Astrocyte (in vitro differentiated cells and primary cell): ENCODE measurements at regions not wholly inside any gene's neighbourhood (a gene's known extent, or its start where the extent isn't known, plus 50 kb on each side); places are given as distances from the start of the nearest gene placed in this dataset.

Experiments
- DNase-seq: peaks from one replicate; pipeline ENCODE4 v3.0.0-alpha.2; 2010; ENCODE audit warnings: low read depth
- FAIRE-seq: peaks from 2 replicates; lab custom pipeline; 2011; peaks lifted over from hg19 to GRCh38; lab: Jason Lieb, UNC
- H2AFZ ChIP-seq: 2 replicates; pipeline ENCODE4 v1.6.0; 2012; ENCODE audit warnings: low read depth, low read length, inconsistent platforms
- H3K27ac ChIP-seq: 2 replicates; pipeline ENCODE4 v1.5.1; 2011; ENCODE audit warnings: low read depth, low read length, inconsistent platforms
- H3K27me3 ChIP-seq: 2 replicates; pipeline ENCODE4 v1.6.0; 2011; ENCODE audit warnings: low read length, inconsistent platforms; ENCODE audit not compliant: insufficient read depth
- H3K36me3 ChIP-seq: 2 replicates; pipeline ENCODE4 v1.5.1; 2011; ENCODE audit warnings: low read length, inconsistent platforms; ENCODE audit not compliant: insufficient read depth
- H3K4me1 ChIP-seq: 2 replicates; pipeline ENCODE4 v1.5.1; 2011; ENCODE audit warnings: low read length, inconsistent platforms; ENCODE audit not compliant: insufficient read depth
- H3K4me2 ChIP-seq: 2 replicates; pipeline ENCODE4 v1.6.0; 2012; ENCODE audit warnings: low read length, inconsistent platforms
- H3K4me3 ChIP-seq: 2 replicates; pipeline ENCODE4 v1.5.1; 2011; ENCODE audit warnings: low read depth, mild to moderate bottlenecking, low read length, inconsistent platforms; ENCODE audit not compliant: insufficient read depth
- H3K79me2 ChIP-seq: 2 replicates; pipeline ENCODE4 v1.6.0; 2012; ENCODE audit warnings: mild to moderate bottlenecking, low read length, inconsistent platforms; ENCODE audit not compliant: insufficient read depth
- H3K9ac ChIP-seq: 2 replicates; pipeline ENCODE4 v1.6.0; 2012; ENCODE audit warnings: mild to moderate bottlenecking, low read length, inconsistent platforms
- H3K9me3 ChIP-seq: 2 replicates; pipeline ENCODE4 v1.5.1; 2012; ENCODE audit warnings: low read depth, mild to moderate bottlenecking, low read length, inconsistent platforms; ENCODE audit not compliant: insufficient read depth
- H4K20me1 ChIP-seq: 2 replicates; pipeline ENCODE4 v1.6.0; 2012; ENCODE audit warnings: low read length, inconsistent platforms; ENCODE audit not compliant: insufficient read depth
- H3K27ac Mint-ChIP-seq: one replicate; pipeline ENCODE4 v1.8.0; 2021; ENCODE audit warnings: mild to moderate bottlenecking, mixed read lengths; ENCODE audit not compliant: unreplicated experiment
- H3K27me3 Mint-ChIP-seq: one replicate; pipeline ENCODE4 v1.8.0; 2021; ENCODE audit warnings: low read depth, mixed read lengths; ENCODE audit not compliant: unreplicated experiment
- H3K36me3 Mint-ChIP-seq: one replicate; pipeline ENCODE4 v1.8.0; 2021; ENCODE audit warnings: low read depth, mixed read lengths; ENCODE audit not compliant: unreplicated experiment
- H3K4me1 Mint-ChIP-seq: one replicate; pipeline ENCODE4 v1.8.0; 2021; ENCODE audit warnings: low read depth, mixed read lengths; ENCODE audit not compliant: unreplicated experiment
- H3K4me3 Mint-ChIP-seq: one replicate; pipeline ENCODE4 v1.8.0; 2021; ENCODE audit warnings: mild to moderate bottlenecking, moderate library complexity, mixed read lengths; ENCODE audit not compliant: unreplicated experiment
- H3K9me3 Mint-ChIP-seq: one replicate; pipeline ENCODE4 v1.8.0; 2021; ENCODE audit warnings: mild to moderate bottlenecking, mixed read lengths; ENCODE audit not compliant: unreplicated experiment
- EZH2 ChIP-seq: IDR thresholded peaks from 2 replicates; pipeline ENCODE4 v1.6.1; 2012; ENCODE audit warnings: mild to moderate bottlenecking, low read length, inconsistent platforms; ENCODE audit not compliant: insufficient read depth
- TF ChIP-seq, protein P1 (sequence below): IDR thresholded peaks from 2 replicates; pipeline ENCODE4 v1.5.1; 2011; ENCODE audit warnings: low read depth, mild to moderate bottlenecking, inconsistent platforms, low read length, moderate library complexity; ENCODE audit not compliant: insufficient read depth

DNA sequence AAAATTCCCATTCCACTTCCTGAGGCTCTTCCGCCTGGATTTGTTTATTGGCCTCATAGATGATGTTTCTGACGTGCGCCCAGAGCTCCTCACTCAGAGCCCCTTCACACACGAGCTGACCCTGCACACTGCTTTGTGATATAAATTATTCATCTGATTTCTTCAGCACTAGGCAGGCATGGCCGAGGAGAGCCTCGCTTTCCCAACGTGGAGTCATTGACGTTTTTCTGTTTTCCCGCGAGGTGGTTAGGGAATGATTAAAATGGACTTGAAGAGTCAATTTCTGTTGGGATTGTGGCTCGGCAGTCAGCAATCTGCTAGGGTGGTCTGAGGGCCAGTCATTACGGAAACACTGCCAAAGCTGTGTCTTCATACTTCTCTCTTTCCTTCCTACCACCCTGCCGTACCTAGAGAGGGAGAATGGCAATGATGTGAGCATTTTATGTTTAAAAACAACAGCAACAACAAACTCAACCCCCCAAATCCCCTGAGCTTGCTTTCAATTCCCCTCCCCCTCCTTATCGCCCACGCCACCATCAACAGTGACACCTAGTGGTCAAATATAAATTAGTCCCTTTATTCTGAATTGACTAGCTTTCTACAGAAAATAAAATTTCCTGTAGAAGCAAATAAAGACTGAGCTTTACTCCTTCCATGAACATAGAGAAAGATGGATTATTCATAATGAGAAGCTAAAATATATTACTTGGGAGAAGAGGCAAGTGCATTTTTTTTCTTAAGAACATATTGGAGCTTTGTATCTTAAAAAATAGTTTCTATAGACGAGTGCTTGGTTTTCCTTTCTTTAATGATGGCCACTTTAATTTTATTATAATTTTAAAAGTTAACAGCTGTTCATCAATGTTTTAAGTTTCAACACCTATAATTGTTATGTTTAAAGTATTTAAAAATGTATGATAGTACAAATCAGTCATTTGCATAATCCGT is 285.1 kb downstream of the MTX2 start:
- H3K9ac ChIP-seq = peak overlapping the region; percentile 68
- Mint-ChIP-seq H3K36me3 (no peaks in the 10 kb centered on the region), H3K4me1 (peaks cover 4% of the 10 kb centered on the region), H3K27me3 (peaks cover 18% of the 10 kb centered on the region), H3K27ac (no peak overlapping the region), H3K9me3 (no peaks in the 10 kb centered on the region), H3K4me3 (no peak overlapping the region)
- H3K4me3 ChIP-seq = peak overlapping the region; percentile 58
- FAIRE-seq (no peak), DNase-seq (peak; percentile 52)
- no peak for TF ChIP-seq EZH2
- TF ChIP-seq, protein P1, sequence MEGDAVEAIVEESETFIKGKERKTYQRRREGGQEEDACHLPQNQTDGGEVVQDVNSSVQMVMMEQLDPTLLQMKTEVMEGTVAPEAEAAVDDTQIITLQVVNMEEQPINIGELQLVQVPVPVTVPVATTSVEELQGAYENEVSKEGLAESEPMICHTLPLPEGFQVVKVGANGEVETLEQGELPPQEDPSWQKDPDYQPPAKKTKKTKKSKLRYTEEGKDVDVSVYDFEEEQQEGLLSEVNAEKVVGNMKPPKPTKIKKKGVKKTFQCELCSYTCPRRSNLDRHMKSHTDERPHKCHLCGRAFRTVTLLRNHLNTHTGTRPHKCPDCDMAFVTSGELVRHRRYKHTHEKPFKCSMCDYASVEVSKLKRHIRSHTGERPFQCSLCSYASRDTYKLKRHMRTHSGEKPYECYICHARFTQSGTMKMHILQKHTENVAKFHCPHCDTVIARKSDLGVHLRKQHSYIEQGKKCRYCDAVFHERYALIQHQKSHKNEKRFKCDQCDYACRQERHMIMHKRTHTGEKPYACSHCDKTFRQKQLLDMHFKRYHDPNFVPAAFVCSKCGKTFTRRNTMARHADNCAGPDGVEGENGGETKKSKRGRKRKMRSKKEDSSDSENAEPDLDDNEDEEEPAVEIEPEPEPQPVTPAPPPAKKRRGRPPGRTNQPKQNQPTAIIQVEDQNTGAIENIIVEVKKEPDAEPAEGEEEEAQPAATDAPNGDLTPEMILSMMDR = peak; percentile 75
- H3K36me3 ChIP-seq = no peaks in the 10 kb centered on the region
- no peaks in the 10 kb centered on the region for H3K79me2 ChIP-seq
- peak overlapping the region; percentile 88 for H3K4me2 ChIP-seq
- H3K27ac ChIP-seq = peak overlapping the region; percentile 35
- no peaks in the 10 kb centered on the region for H3K9me3 ChIP-seq
- no peaks in the 10 kb centered on the region for H4K20me1 ChIP-seq
- H3K27me3 ChIP-seq = peaks cover 17% of the 10 kb centered on the region
- peak overlapping the region; percentile 80 for H2AFZ ChIP-seq
- H3K4me1 ChIP-seq = peaks cover 23% of the 10 kb centered on the region

DNA sequence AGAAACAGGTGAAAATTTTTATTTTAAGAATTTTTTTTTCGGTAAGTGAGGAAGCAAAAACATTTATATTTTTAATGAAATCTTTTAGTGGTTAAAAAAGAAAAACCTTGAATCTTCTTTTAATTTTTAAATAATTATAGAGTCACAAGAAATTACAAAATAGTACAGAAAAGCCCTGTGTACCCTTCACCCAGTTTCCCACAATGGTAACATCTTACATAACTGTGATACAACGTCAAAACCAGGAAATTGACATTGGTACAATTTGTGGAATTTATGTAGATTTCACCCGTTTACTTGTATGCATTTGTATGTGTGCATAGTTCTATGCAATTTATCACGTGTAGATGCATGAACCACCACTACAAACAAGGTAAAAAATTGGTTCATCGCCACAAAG is 285.9 kb downstream of the MTX2 start:
- peaks cover 4% of the 10 kb centered on the region for H3K4me1 Mint-ChIP-seq
- H3K4me3 Mint-ChIP-seq = no peak overlapping the region
- Histone ChIP-seq H3K4me2 (no peak overlapping the region), H3K36me3 (no peaks in the 10 kb centered on the region), H4K20me1 (no peaks in the 10 kb centered on the region), H3K9me3 (no peaks in the 10 kb centered on the region), H3K4me3 (no peak overlapping the region), H3K4me1 (peaks cover 23% of the 10 kb centered on the region), H3K9ac (no peak overlapping the region), H3K27ac (no peak overlapping the region), H2AFZ (no peak overlapping the region), H3K79me2 (no peaks in the 10 kb centered on the region), H3K27me3 (peaks cover 17% of the 10 kb centered on the region)
- TF ChIP-seq EZH2 = no peak
- TF ChIP-seq, protein P1 = no peak
- no peaks in the 10 kb centered on the region for H3K36me3 Mint-ChIP-seq
- H3K27ac Mint-ChIP-seq = no peak overlapping the region
- FAIRE-seq (no peak), DNase-seq (no peak)
- H3K9me3 Mint-ChIP-seq = no peaks in the 10 kb centered on the region
- H3K27me3 Mint-ChIP-seq = peaks cover 18% of the 10 kb centered on the region

DNA sequence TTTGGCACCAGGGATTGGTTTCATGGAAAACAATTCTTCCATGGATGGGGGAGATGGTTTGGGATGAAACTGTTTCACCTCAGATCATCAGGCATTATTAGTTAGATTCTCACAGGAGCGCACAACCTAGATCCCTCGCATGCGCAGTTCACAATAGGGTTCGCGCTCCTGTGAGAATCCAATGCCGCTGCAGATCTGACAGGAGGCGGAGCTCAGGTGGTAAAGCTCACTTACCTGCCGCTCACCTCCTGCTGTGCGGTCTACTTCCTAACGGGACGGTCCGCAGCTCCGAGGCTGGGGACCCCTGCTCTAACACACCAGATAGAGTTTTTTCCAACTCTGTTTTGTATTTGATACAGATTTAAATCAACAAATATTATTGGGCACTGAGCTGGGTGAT is 286.5 kb downstream of the MTX2 start:
- Mint-ChIP-seq H3K27me3 (peaks cover 20% of the 10 kb centered on the region), H3K4me3 (no peak overlapping the region), H3K4me1 (peaks cover 5% of the 10 kb centered on the region), H3K27ac (no peak overlapping the region), H3K36me3 (no peaks in the 10 kb centered on the region), H3K9me3 (no peaks in the 10 kb centered on the region)
- Histone ChIP-seq H3K36me3 (no peaks in the 10 kb centered on the region), H3K4me1 (peaks cover 23% of the 10 kb centered on the region), H3K4me3 (no peak overlapping the region), H3K27ac (no peak overlapping the region), H3K27me3 (peaks cover 21% of the 10 kb centered on the region), H4K20me1 (no peaks in the 10 kb centered on the region), H3K79me2 (no peaks in the 10 kb centered on the region), H3K9ac (no peak overlapping the region), H3K9me3 (no peaks in the 10 kb centered on the region), H3K4me2 (no peak overlapping the region), H2AFZ (no peak overlapping the region)
- TF ChIP-seq EZH2 = no peak
- TF ChIP-seq, protein P1 = no peak
- DNase-seq (no peak), FAIRE-seq (no peak)
